Breast epithelium (tissue), 3 donors: ENCODE measurements at regions not wholly inside any gene's neighbourhood (a gene's known extent, or its start where the extent isn't known, plus 50 kb on each side); places are given as distances from the start of the nearest gene placed in this dataset.

Experiments used
- CTCF ChIP-seq, 3 donors: fragments of 450-650 bp; IDR thresholded peaks; one replicate each; pipeline ENCODE4 v1.5.1; 2016 to 2017; ENCODE audit warnings: antibody characterized with exemption in 3 of 3, mild to moderate bottlenecking in 3 of 3, moderate library complexity in 3 of 3
- POLR2A ChIP-seq: fragments of 450-650 bp; IDR thresholded peaks from one replicate; pipeline ENCODE4 v1.6.1; 2016; ENCODE audit warnings: antibody characterized with exemption, mild to moderate bottlenecking, moderate library complexity
- POLR2AphosphoS5 ChIP-seq, 3 donors: sonication (generic); formaldehyde crosslinking; IDR thresholded peaks; one replicate each; pipeline ENCODE4 v1.6.1; 2017; ENCODE audit warnings: antibody characterized with exemption in 3 of 3

GRCh38 chr2:200052627-200053026, 97.2 kb downstream of the MAIP1 start:
- no peak for TF ChIP-seq POLR2A
- TF ChIP-seq CTCF (IDR thresholded peaks at IDR 0.05) = no peak
- TF ChIP-seq POLR2AphosphoS5 (IDR thresholded peaks at IDR 0.05) = no peak
